MM.1S (cell line): ENCODE measurements at regions not wholly inside any gene's neighbourhood (a gene's known extent, or its start where the extent isn't known, plus 50 kb on each side); places are given as distances from the start of the nearest gene placed in this dataset.

ENCODE experiments used
- DNase-seq: peaks from one replicate; pipeline ENCODE4 v3.0.0-alpha.2; 2015
- H2AFZ ChIP-seq: fragments of 300-600 bp; sonication (generic); 2 replicates; pipeline ENCODE4 v1.6.0; 2016; ENCODE audit warnings: antibody characterized with exemption, low read length
- H3F3A ChIP-seq: fragments of 300-600 bp; sonication (generic); 2 replicates; pipeline ENCODE4 v1.6.1; 2016; ENCODE audit warnings: mild to moderate bottlenecking, antibody characterized with exemption, low read length, moderate library complexity, mixed read lengths; ENCODE audit not compliant: insufficient read depth
- H3K27ac ChIP-seq: fragments of 300-600 bp; sonication (generic); 2 replicates; pipeline ENCODE4 v1.5.1; 2016; ENCODE audit warnings: mild to moderate bottlenecking, low read length
- H3K27me3 ChIP-seq: fragments of 300-600 bp; sonication (generic); replicated peaks from 2 replicates; pipeline ENCODE4 v1.6.0; 2016; ENCODE audit warnings: low read length; ENCODE audit not compliant: insufficient read depth
- H3K36me3 ChIP-seq: fragments of 300-600 bp; sonication (generic); replicated peaks from 2 replicates; pipeline ENCODE4 v1.6.1; 2016; ENCODE audit warnings: mild to moderate bottlenecking, low read length, mixed read lengths; ENCODE audit not compliant: insufficient read depth
- H3K4me1 ChIP-seq: fragments of 300-600 bp; sonication (generic); 2 replicates; pipeline ENCODE4 v1.6.1; 2016; ENCODE audit warnings: low read length, mixed read lengths
- H3K4me2 ChIP-seq: fragments of 300-600 bp; sonication (generic); 2 replicates; pipeline ENCODE4 v1.6.0; 2016; ENCODE audit warnings: low read depth, low read length
- H3K4me3 ChIP-seq: fragments of 300-600 bp; sonication (generic); 2 replicates; pipeline ENCODE4 v1.5.1; 2016; ENCODE audit warnings: low read length, mixed read lengths
- H3K79me2 ChIP-seq: fragments of 300-600 bp; sonication (generic); 2 replicates; pipeline ENCODE4 v1.6.1; 2016; ENCODE audit warnings: mixed run types, low read length, mixed read lengths
- H3K9ac ChIP-seq: fragments of 300-600 bp; sonication (generic); 2 replicates; pipeline ENCODE4 v1.6.1; 2016; ENCODE audit warnings: low read length, mixed read lengths
- H3K9me2 ChIP-seq: fragments of 300-600 bp; sonication (generic); replicated peaks from 2 replicates; pipeline ENCODE4 v1.6.1; 2016; ENCODE audit warnings: mild to moderate bottlenecking, low read length, mixed read lengths; ENCODE audit not compliant: insufficient read depth
- H3K9me3 ChIP-seq: fragments of 300-600 bp; sonication (generic); replicated peaks from 2 replicates; pipeline ENCODE4 v1.6.1; 2016; ENCODE audit warnings: mild to moderate bottlenecking, low read length, mixed read lengths; ENCODE audit not compliant: insufficient read depth
- H4K20me1 ChIP-seq: fragments of 300-600 bp; sonication (generic); 2 replicates; pipeline ENCODE4 v1.6.1; 2016; ENCODE audit warnings: mild to moderate bottlenecking, low read length, moderate library complexity, mixed read lengths; ENCODE audit not compliant: insufficient read depth
- CTCF ChIP-seq: fragments of 300-600 bp; sonication (generic); IDR thresholded peaks from 2 replicates; pipeline ENCODE4 v1.5.1; 2016; ENCODE audit warnings: antibody characterized with exemption, low read length, mixed read lengths
- EZH2 ChIP-seq: fragments of 300-600 bp; sonication (generic); optimal IDR thresholded peaks from 2 replicates; pipeline ENCODE3; 2017; ENCODE audit warnings: low read depth, mild to moderate bottlenecking, antibody characterized with exemption, low read length, mixed read lengths
- EZH2phosphoT487 ChIP-seq: fragments of 300-600 bp; sonication (generic); IDR thresholded peaks from 2 replicates; pipeline ENCODE4 v1.6.1; 2018; ENCODE audit warnings: antibody characterized with exemption, low read length

GRCh38 chrX:120751683-120752082 is 121.8 kb upstream of the C1GALT1C1 start:
- Histone ChIP-seq H3F3A (peaks cover 14% of the 10 kb centered on the region), H3K36me3 (no peaks in the 10 kb centered on the region), H2AFZ (no peak overlapping the region), H3K27ac (no peak overlapping the region), H3K27me3 (no peaks in the 10 kb centered on the region), H3K9ac (no peak overlapping the region), H4K20me1 (no peaks in the 10 kb centered on the region), H3K9me3 (no peaks in the 10 kb centered on the region), H3K9me2 (no peaks in the 10 kb centered on the region), H3K4me2 (no peak overlapping the region), H3K4me1 (peaks cover 62% of the 10 kb centered on the region), H3K79me2 (no peaks in the 10 kb centered on the region), H3K4me3 (no peak overlapping the region)
- TF ChIP-seq EZH2 (no peak), EZH2phosphoT487 (no peak), CTCF (no peak)
- no peak for DNase-seq

GRCh38 chrX:120750381-120750780 is 120.5 kb upstream of the C1GALT1C1 start:
- Histone ChIP-seq H3K79me2 (no peaks in the 10 kb centered on the region), H3K36me3 (no peaks in the 10 kb centered on the region), H4K20me1 (no peaks in the 10 kb centered on the region), H3K27ac (no peak overlapping the region), H2AFZ (no peak overlapping the region), H3K4me2 (no peak overlapping the region), H3K9ac (no peak overlapping the region), H3K27me3 (no peaks in the 10 kb centered on the region), H3K4me1 (peaks cover 54% of the 10 kb centered on the region), H3F3A (peaks cover 14% of the 10 kb centered on the region), H3K9me2 (no peaks in the 10 kb centered on the region), H3K9me3 (no peaks in the 10 kb centered on the region), H3K4me3 (no peak overlapping the region)
- no peak for DNase-seq
- TF ChIP-seq EZH2phosphoT487 (no peak), CTCF (no peak), EZH2 (no peak)

GRCh38 chrX:120749141-120749846 is 119.4 kb upstream of the C1GALT1C1 start:
- peaks cover 43% of the 10 kb centered on the region for H3K4me1 ChIP-seq
- H3K9ac ChIP-seq: peak overlapping the region; percentile 36; the same call in 1 of the 2 replicates
- H3K9me2 ChIP-seq: no peaks in the 10 kb centered on the region
- no peaks in the 10 kb centered on the region for H3K36me3 ChIP-seq
- no peaks in the 10 kb centered on the region for H3K9me3 ChIP-seq
- H3K4me2 ChIP-seq: peak overlapping the region; percentile 83
- H3K27ac ChIP-seq: peak overlapping the region; percentile 87
- no peaks in the 10 kb centered on the region for H3K79me2 ChIP-seq
- H3K27me3 ChIP-seq: no peaks in the 10 kb centered on the region
- H2AFZ ChIP-seq: peak overlapping the region; percentile 53
- peak; percentile 83 for DNase-seq
- H4K20me1 ChIP-seq: no peaks in the 10 kb centered on the region
- TF ChIP-seq EZH2phosphoT487: no peak
- no peak for TF ChIP-seq EZH2
- no peak for TF ChIP-seq CTCF
- H3F3A ChIP-seq: peaks cover 14% of the 10 kb centered on the region
- peak overlapping the region; percentile 31; the same call in 1 of the 2 replicates for H3K4me3 ChIP-seq
